Mucosa of rectum (tissue), 2 donors: ENCODE measurements at regions not wholly inside any gene's neighbourhood (a gene's known extent, or its start where the extent isn't known, plus 50 kb on each side); places are given as distances from the start of the nearest gene placed in this dataset.
"Not testable (repeated sequence)": the region's sequence is repeated elsewhere in the genome, so short reads cannot be mapped to it uniquely, and the experiment has no call there.

Source experiments
- H3K27ac ChIP-seq, 2 donors: one replicate each; pipeline ENCODE4 v1.7.0; 2013; ENCODE audit warnings: inconsistent platforms in 2 of 2, low read depth in 2 of 2, low read length in 2 of 2
- H3K27me3 ChIP-seq, 2 donors: one replicate each; pipeline ENCODE4 v1.7.0; 2013; ENCODE audit warnings: low read length in 2 of 2; ENCODE audit not compliant: control insufficient read depth in 2 of 2, insufficient read depth in 2 of 2
- H3K36me3 ChIP-seq, 2 donors: one replicate each; pipeline ENCODE4 v1.7.0; 2013; ENCODE audit warnings: low read length in 2 of 2; ENCODE audit not compliant: control insufficient read depth in 2 of 2, insufficient read depth in 2 of 2
- H3K4me1 ChIP-seq, 2 donors: one replicate each; pipeline ENCODE4 v1.7.0; 2013; ENCODE audit warnings: low read length in 2 of 2, mild to moderate bottlenecking in 1 of 2; ENCODE audit not compliant: control insufficient read depth in 2 of 2, insufficient read depth in 2 of 2
- H3K4me3 ChIP-seq, 2 donors: one replicate each; pipeline ENCODE4 v1.7.0; 2013; ENCODE audit warnings: low read length in 2 of 2
- H3K9ac ChIP-seq, 2 donors: one replicate each; pipeline ENCODE4 v1.7.0; 2013; ENCODE audit warnings: low read length in 2 of 2, low read depth in 1 of 2, mild to moderate bottlenecking in 1 of 2
- H3K9me3 ChIP-seq, 2 donors: one replicate each; pipeline ENCODE4 v1.7.0; 2013; ENCODE audit warnings: low read length in 2 of 2; ENCODE audit not compliant: control insufficient read depth in 2 of 2
- donor health status: healthy.
- donor health status: Normal muscosa, but diverticular disease.

- Histone ChIP-seq H3K4me1 (no peaks in the 10 kb centered on the region), H3K4me3 (no peak overlapping the region), H3K27ac (no peak overlapping the region), H3K36me3 (no peaks in the 10 kb centered on the region), H3K27me3 (no peaks in the 10 kb centered on the region), H3K9me3 (no peaks in the 10 kb centered on the region), H3K9ac (no peak overlapping the region)
These were observed 777.6 kb upstream of the DIAPH2 start for GRCh38 chrX:95907081-95907480.

DNA sequence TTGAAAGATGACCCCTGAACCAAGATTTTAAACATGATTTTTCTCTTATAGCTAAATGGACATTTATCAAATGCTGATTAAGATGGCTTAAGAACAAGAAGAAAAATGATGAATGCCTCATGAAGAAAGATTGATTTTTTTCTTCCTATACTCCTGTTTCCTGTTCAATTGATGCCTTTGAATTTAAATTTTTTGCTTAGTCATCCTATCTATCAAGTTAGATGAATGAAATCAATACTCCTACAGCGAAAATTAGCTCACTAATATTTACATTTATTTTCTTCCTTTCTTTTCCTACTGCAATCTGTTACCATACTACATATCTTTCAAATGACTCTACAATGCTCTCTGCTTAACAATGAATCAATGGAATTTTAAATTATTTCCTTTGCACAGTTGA is 773.6 kb upstream of the DIAPH2 start:
- no peak overlapping the region for H3K9ac ChIP-seq
- H3K27me3 ChIP-seq: no peaks in the 10 kb centered on the region
- no peaks in the 10 kb centered on the region for H3K9me3 ChIP-seq
- H3K4me3 ChIP-seq: no peak overlapping the region
- H3K4me1 ChIP-seq: no peaks in the 10 kb centered on the region
- no peak overlapping the region for H3K27ac ChIP-seq
- H3K36me3 ChIP-seq: no peaks in the 10 kb centered on the region

DNA sequence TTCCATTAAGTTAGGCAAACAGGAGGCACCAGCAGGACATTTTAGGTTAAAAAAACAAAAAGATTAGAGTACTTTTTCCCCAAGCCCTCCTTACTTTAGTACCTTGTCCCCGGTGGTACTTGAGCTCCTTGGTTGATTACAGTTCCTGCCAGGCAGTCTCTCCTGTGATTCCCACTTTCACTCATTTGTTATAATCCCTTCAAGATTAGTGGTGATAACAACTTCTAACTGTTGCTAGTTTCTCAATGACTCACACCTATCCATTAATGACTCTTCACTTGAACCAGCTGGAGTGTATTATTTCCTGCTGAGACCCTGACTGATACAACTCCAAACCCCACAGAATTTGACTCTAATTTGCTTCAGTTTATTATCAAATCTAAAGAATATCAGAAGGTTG is 765.0 kb upstream of the DIAPH2 start:
- Histone ChIP-seq H3K4me3 (no peak overlapping the region), H3K9ac (no peak overlapping the region), H3K4me1 (no peaks in the 10 kb centered on the region), H3K27me3 (no peaks in the 10 kb centered on the region), H3K27ac (no peak overlapping the region), H3K9me3 (no peaks in the 10 kb centered on the region), H3K36me3 (no peaks in the 10 kb centered on the region)

DNA sequence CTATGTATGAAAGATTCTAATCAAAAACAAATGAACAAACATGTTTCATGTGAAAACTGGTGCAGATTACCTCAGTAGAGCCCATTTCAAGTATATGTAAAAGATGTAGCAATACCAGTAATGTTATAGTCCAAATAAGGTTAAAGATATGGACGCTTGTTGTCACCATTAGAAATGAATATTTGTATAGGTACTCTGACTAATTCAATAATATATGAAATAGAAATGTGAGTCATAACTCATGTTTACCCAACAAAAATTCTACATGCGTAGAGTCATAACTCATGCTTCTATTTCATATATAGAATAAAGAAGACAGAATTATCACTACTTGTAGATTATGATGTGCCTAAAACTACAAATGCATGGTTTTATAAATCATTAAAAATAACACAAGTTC is 739.1 kb upstream of the DIAPH2 start:
- Histone ChIP-seq H3K9me3 (no peaks in the 10 kb centered on the region), H3K4me3 (no peak overlapping the region), H3K27me3 (no peaks in the 10 kb centered on the region), H3K9ac (no peak overlapping the region), H3K4me1 (no peaks in the 10 kb centered on the region), H3K27ac (no peak overlapping the region), H3K36me3 (no peaks in the 10 kb centered on the region)

DNA sequence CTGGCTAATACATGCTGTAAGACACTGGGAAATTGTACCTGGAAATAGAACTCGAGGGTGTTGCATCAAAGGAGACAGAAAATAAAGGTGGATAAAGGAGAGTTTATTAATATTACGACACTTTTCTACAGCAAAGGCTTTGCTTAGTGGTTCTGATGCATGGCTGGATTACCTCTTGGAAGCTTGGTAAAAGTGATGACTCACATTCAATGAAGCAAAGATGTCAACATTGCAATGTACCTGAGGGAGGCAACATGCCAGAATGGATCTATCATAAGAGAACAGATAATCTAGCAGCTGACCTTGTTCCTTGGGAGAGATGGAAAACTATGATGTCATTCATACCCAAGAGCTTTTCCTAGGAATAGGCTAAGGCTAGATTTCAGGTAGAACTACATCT is 735.1 kb upstream of the DIAPH2 start:
- no peaks in the 10 kb centered on the region for H3K36me3 ChIP-seq
- no peak overlapping the region for H3K4me3 ChIP-seq
- H3K4me1 ChIP-seq: no peaks in the 10 kb centered on the region
- H3K27ac ChIP-seq: no peak overlapping the region
- H3K27me3 ChIP-seq: no peaks in the 10 kb centered on the region
- no peaks in the 10 kb centered on the region for H3K9me3 ChIP-seq
- H3K9ac ChIP-seq: no peak overlapping the region

DNA sequence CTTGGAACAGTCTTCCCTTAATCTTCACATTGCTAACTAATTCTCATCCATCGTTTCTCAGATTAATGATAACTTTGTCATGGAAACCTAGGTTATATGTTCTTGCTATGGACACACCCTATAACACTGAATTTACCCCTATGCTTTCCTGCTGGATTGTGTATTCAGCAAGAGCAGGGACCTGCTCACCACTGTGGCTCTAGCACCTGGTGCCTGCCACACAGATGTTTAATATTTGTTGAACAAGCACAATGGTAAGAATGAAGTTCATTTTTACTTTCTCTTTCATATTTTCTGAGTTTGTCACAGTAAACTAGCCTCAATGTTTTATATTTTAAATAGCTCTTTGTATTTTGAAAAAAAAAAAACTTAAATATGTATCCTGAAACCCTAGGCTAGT is 734.0 kb upstream of the DIAPH2 start:
- Histone ChIP-seq H3K27me3 (no peaks in the 10 kb centered on the region), H3K9ac (no peak overlapping the region), H3K4me3 (no peak overlapping the region), H3K36me3 (no peaks in the 10 kb centered on the region), H3K27ac (no peak overlapping the region), H3K9me3 (no peaks in the 10 kb centered on the region), H3K4me1 (no peaks in the 10 kb centered on the region)

DNA sequence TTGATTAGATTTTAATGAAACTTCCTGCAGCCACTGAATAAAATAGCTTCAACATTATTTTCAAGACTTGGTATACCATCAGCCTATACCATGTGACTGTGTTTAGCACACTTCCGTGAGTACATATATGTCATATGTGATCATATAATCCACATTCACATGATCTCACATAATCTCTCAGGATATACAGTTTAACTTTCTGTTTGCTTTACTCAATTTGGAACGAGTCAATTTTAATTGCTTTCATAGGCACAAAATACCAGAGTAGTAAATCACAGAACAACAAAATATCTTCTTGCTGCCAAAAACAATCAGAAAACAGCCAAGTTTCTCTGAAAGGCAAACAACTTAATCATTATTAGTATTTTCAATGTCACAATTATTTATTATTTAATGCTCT is 731.1 kb upstream of the DIAPH2 start:
- no peak overlapping the region for H3K4me3 ChIP-seq
- H3K27ac ChIP-seq: no peak overlapping the region
- H3K4me1 ChIP-seq: no peaks in the 10 kb centered on the region
- no peak overlapping the region for H3K9ac ChIP-seq
- H3K9me3 ChIP-seq: no peaks in the 10 kb centered on the region
- no peaks in the 10 kb centered on the region for H3K27me3 ChIP-seq
- no peaks in the 10 kb centered on the region for H3K36me3 ChIP-seq

GRCh38 chrX:95956745-95957144 is 727.9 kb upstream of the DIAPH2 start:
- H3K27me3 ChIP-seq: no peaks in the 10 kb centered on the region
- H3K9me3 ChIP-seq: no peaks in the 10 kb centered on the region
- H3K9ac ChIP-seq: no peak overlapping the region
- H3K4me3 ChIP-seq: no peak overlapping the region
- H3K4me1 ChIP-seq: no peaks in the 10 kb centered on the region
- H3K36me3 ChIP-seq: no peaks in the 10 kb centered on the region
- H3K27ac ChIP-seq: no peak overlapping the region

- H3K27me3 ChIP-seq, H3K27ac ChIP-seq, H3K36me3 ChIP-seq, H3K4me3 ChIP-seq, H3K4me1 ChIP-seq, H3K9me3 ChIP-seq, H3K9ac ChIP-seq: not testable (repeated sequence)
These were observed 711.1 kb upstream of the DIAPH2 start for GRCh38 chrX:95973456-95974095.

GRCh38 chrX:95974096-95974470 is 710.6 kb upstream of the DIAPH2 start:
- no peak overlapping the region for H3K4me3 ChIP-seq
- H3K9ac ChIP-seq: no peak overlapping the region
- H3K9me3 ChIP-seq: no peaks in the 10 kb centered on the region
- no peaks in the 10 kb centered on the region for H3K4me1 ChIP-seq
- no peaks in the 10 kb centered on the region for H3K36me3 ChIP-seq
- H3K27ac ChIP-seq: no peak overlapping the region
- no peaks in the 10 kb centered on the region for H3K27me3 ChIP-seq

GRCh38 chrX:95974890-95975289 is 709.8 kb upstream of the DIAPH2 start:
- no peaks in the 10 kb centered on the region for H3K4me1 ChIP-seq
- H3K27ac ChIP-seq: no peak overlapping the region
- H3K27me3 ChIP-seq: no peaks in the 10 kb centered on the region
- H3K9me3 ChIP-seq: no peaks in the 10 kb centered on the region
- no peaks in the 10 kb centered on the region for H3K36me3 ChIP-seq
- H3K9ac ChIP-seq: no peak overlapping the region
- H3K4me3 ChIP-seq: no peak overlapping the region
